H9 (cell line): ENCODE measurements at regions not wholly inside any gene's neighbourhood (a gene's known extent, or its start where the extent isn't known, plus 50 kb on each side); places are given as distances from the start of the nearest gene placed in this dataset.

Experiments used
- DNase-seq: peaks from one replicate; pipeline ENCODE4 v3.0.0-alpha.2; 2017
- H2AFZ ChIP-seq: one replicate; pipeline ENCODE4 v1.6.1; 2013; ENCODE audit warnings: mild to moderate bottlenecking, low read length, control low read depth, moderate library complexity
- H2AK5ac ChIP-seq: 2 replicates; pipeline ENCODE4 v1.6.1; 2013; ENCODE audit warnings: low read length, control low read depth, mixed read lengths; ENCODE audit not compliant: insufficient read length
- H2BK120ac ChIP-seq: one replicate; pipeline ENCODE4 v1.6.1; 2013; ENCODE audit warnings: low read depth, mild to moderate bottlenecking, low read length, control low read depth, inconsistent platforms; ENCODE audit not compliant: poor library complexity, severe bottlenecking
- H2BK12ac ChIP-seq: 2 replicates; pipeline ENCODE4 v1.6.1; 2013; ENCODE audit warnings: low read length, control low read depth, mixed read lengths, low read depth; ENCODE audit not compliant: insufficient read length
- H2BK15ac ChIP-seq: 2 replicates; pipeline ENCODE4 v1.6.1; 2013; ENCODE audit warnings: low read depth, low read length, control low read depth
- H2BK20ac ChIP-seq: one replicate; pipeline ENCODE4 v1.6.1; 2013; ENCODE audit warnings: low read depth, mild to moderate bottlenecking, low read length, control low read depth, inconsistent platforms; ENCODE audit not compliant: poor library complexity, severe bottlenecking
- H2BK5ac ChIP-seq: 2 replicates; pipeline ENCODE4 v1.6.1; 2013; ENCODE audit warnings: low read length, control low read depth, mixed read lengths; ENCODE audit not compliant: insufficient read length
- H3K14ac ChIP-seq: 2 replicates; pipeline ENCODE4 v1.6.1; 2013; ENCODE audit warnings: low read length, control low read depth; ENCODE audit not compliant: insufficient read depth
- H3K18ac ChIP-seq: 2 replicates; pipeline ENCODE4 v1.6.1; 2013; ENCODE audit warnings: low read depth, mild to moderate bottlenecking, mixed read lengths, low read length, control low read depth; ENCODE audit not compliant: insufficient read length
- H3K23ac ChIP-seq: 2 replicates; pipeline ENCODE4 v1.6.1; 2013; ENCODE audit warnings: low read length, control low read depth, mixed read lengths, low read depth; ENCODE audit not compliant: insufficient read length
- H3K23me2 ChIP-seq: 2 replicates; pipeline ENCODE4 v1.6.1; 2013; ENCODE audit warnings: low read depth, mild to moderate bottlenecking, mixed read lengths, low read length, control low read depth; ENCODE audit not compliant: insufficient read length, poor library complexity, severe bottlenecking
- H3K27ac ChIP-seq: 2 replicates; pipeline ENCODE4 v1.5.1; 2013; ENCODE audit warnings: low read length, control low read depth, mixed read lengths, low read depth; ENCODE audit not compliant: insufficient read length
- H3K27me3 ChIP-seq: 2 replicates; pipeline ENCODE4 v1.6.1; 2013; ENCODE audit warnings: low read length, control low read depth, inconsistent platforms; ENCODE audit not compliant: insufficient read depth
- H3K4ac ChIP-seq: 2 replicates; pipeline ENCODE4 v1.6.1; 2013; ENCODE audit warnings: low read depth, mild to moderate bottlenecking, control low read depth, inconsistent platforms, low read length, moderate library complexity
- H3K4me1 ChIP-seq: 2 replicates; pipeline ENCODE4 v1.6.1; 2013; ENCODE audit warnings: low read length, control low read depth, inconsistent platforms; ENCODE audit not compliant: insufficient read depth
- H3K4me2 ChIP-seq: 2 replicates; pipeline ENCODE4 v1.6.1; 2013; ENCODE audit warnings: low read length, control low read depth, mixed read lengths; ENCODE audit not compliant: insufficient read length, insufficient read depth
- H3K56ac ChIP-seq: 2 replicates; pipeline ENCODE4 v1.6.1; 2013; ENCODE audit warnings: low read depth, mild to moderate bottlenecking, mixed read lengths, low read length, control low read depth; ENCODE audit not compliant: insufficient read length
- H3K79me1 ChIP-seq: 2 replicates; pipeline ENCODE4 v1.6.1; 2013; ENCODE audit warnings: low read depth, mild to moderate bottlenecking, moderate library complexity, low read length, control low read depth, inconsistent platforms; ENCODE audit not compliant: insufficient read depth, poor library complexity, severe bottlenecking
- H3K79me2 ChIP-seq: 2 replicates; pipeline ENCODE4 v1.6.1; 2013; ENCODE audit warnings: low read length, control low read depth, inconsistent platforms; ENCODE audit not compliant: insufficient read depth
- H3K9ac ChIP-seq: 2 replicates; pipeline ENCODE4 v1.6.1; 2013; ENCODE audit warnings: low read length, control low read depth, mixed read lengths; ENCODE audit not compliant: insufficient read length; ENCODE audit errors: extremely low read depth
- H3K9me3 ChIP-seq: one replicate; pipeline ENCODE4 v1.6.1; 2013; ENCODE audit warnings: low read depth, low read length, inconsistent platforms; ENCODE audit not compliant: control insufficient read depth
- H3T11ph ChIP-seq: one replicate; pipeline ENCODE4 v1.6.1; 2013; ENCODE audit warnings: mild to moderate bottlenecking, low read length, control low read depth, inconsistent platforms
- H4K20me1 ChIP-seq: one replicate; pipeline ENCODE4 v1.6.1; 2013; ENCODE audit not compliant: control insufficient read depth, insufficient read length, insufficient read depth
- H4K5ac ChIP-seq: 2 replicates; pipeline ENCODE4 v1.6.1; 2013; ENCODE audit warnings: low read depth, mild to moderate bottlenecking, mixed read lengths, low read length, control low read depth; ENCODE audit not compliant: insufficient read length
- H4K8ac ChIP-seq: replicated peaks from 2 replicates; pipeline ENCODE4 v1.6.1; 2013; ENCODE audit warnings: low read length, control low read depth, mixed read lengths, low read depth; ENCODE audit not compliant: insufficient read length
- H4K91ac ChIP-seq: 2 replicates; pipeline ENCODE4 v1.6.1; 2013; ENCODE audit warnings: low read depth, mild to moderate bottlenecking, moderate library complexity, mixed read lengths, low read length, control low read depth; ENCODE audit not compliant: insufficient read length
- H3K27ac Mint-ChIP-seq, 3 experiments: 2 replicates in 2 of 3; 3 replicates in 1 of 3; pipeline ENCODE4 v1.8.0; 2020 to 2021; ENCODE audit warnings: mixed read lengths in 3 of 3, mild to moderate bottlenecking in 1 of 3, moderate library complexity in 1 of 3
- H3K27me3 Mint-ChIP-seq: 2 replicates; pipeline ENCODE4 v1.8.0; 2021; ENCODE audit warnings: low read depth, mild to moderate bottlenecking, moderate library complexity, mixed read lengths
- H3K36me3 Mint-ChIP-seq, 3 experiments: 2 replicates in 2 of 3; 3 replicates in 1 of 3; pipeline ENCODE4 v1.8.0; 2020 to 2021; ENCODE audit warnings: low read depth in 3 of 3, mixed read lengths in 3 of 3; ENCODE audit not compliant: insufficient read depth in 1 of 3
- H3K4me1 Mint-ChIP-seq, 2 experiments: 2 replicates each; pipeline ENCODE4 v1.8.0; 2020; ENCODE audit warnings: mixed read lengths in 2 of 2
- H3K4me3 Mint-ChIP-seq, 2 experiments: 2 replicates in 1 of 2; 3 replicates in 1 of 2; pipeline ENCODE4 v1.8.0; 2020 to 2021; ENCODE audit warnings: mild to moderate bottlenecking in 2 of 2, mixed read lengths in 2 of 2, moderate library complexity in 1 of 2
- H3K9me3 Mint-ChIP-seq, 2 experiments: 2 replicates in 1 of 2; 3 replicates in 1 of 2; pipeline ENCODE4 v1.8.0; 2020; ENCODE audit warnings: mild to moderate bottlenecking in 2 of 2, mixed read lengths in 2 of 2, moderate library complexity in 1 of 2
- WGBS: extraction: QIAGEN DNeasy Blood & Tissue Kit; methylation state at CpG from one replicate; pipeline ENCODE4 v1.1.7; 2013; ENCODE audit warnings: missing lambda C conversion rate, low lambda C conversion rate, mixed read lengths; ENCODE audit not compliant: insufficient read length; ENCODE audit errors: extremely low coverage; 5-methylcytosine and 5-hydroxymethylcytosine counted together
- TF ChIP-seq, protein P1 (sequence below): fragments of 200-600 bp; sonication (generic); conservative IDR thresholded peaks from 3 replicates; pipeline ENCODE4 v1.8.0; 2021; ENCODE audit warnings: antibody characterized with exemption, mild to moderate bottlenecking

DNA sequence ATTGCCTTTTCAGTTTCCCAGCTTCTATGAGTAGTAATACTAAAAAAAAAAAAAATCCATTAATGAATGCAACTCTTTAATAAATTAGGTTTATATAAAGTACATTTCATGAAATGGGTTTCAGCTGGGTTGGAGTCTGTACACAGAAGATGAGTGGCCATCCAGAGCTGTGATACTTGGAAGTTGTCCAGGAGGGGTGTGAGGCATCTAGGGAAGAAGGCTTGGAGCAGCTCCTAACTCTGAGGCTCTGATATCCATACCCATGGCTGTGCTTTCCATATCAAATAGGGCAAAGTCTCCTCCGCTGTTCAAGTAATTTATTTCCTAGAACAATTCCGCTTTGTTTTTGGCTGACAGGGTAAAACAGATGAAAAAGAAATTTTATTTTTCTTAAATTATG, 423.3 kb upstream of the TENM3 start:
- Histone ChIP-seq H4K91ac (no peak overlapping the region), H2BK20ac (no peak overlapping the region), H4K8ac (no peak overlapping the region), H4K20me1 (no peaks in the 10 kb centered on the region), H4K5ac (no peak overlapping the region), H3K4me2 (no peak overlapping the region), H2BK5ac (no peak overlapping the region), H3K27ac (no peak overlapping the region), H3K4ac (no peak overlapping the region), H3T11ph (no peak overlapping the region), H3K23ac (no peak overlapping the region), H3K56ac (no peak overlapping the region), H3K18ac (no peak overlapping the region), H3K23me2 (no peaks in the 10 kb centered on the region), H2BK12ac (no peak overlapping the region), H3K27me3 (no peaks in the 10 kb centered on the region), H3K9ac (no peak overlapping the region), H2BK120ac (no peak overlapping the region), H2AFZ (no peak overlapping the region), H3K79me2 (no peaks in the 10 kb centered on the region), H3K4me1 (peaks cover 7% of the 10 kb centered on the region; the same call in 1 of the 2 replicates), H3K79me1 (no peaks in the 10 kb centered on the region), H3K9me3 (peaks cover 4% of the 10 kb centered on the region), H2BK15ac (no peak overlapping the region), H2AK5ac (no peak overlapping the region), H3K14ac (no peak overlapping the region)
- TF ChIP-seq, protein P1, sequence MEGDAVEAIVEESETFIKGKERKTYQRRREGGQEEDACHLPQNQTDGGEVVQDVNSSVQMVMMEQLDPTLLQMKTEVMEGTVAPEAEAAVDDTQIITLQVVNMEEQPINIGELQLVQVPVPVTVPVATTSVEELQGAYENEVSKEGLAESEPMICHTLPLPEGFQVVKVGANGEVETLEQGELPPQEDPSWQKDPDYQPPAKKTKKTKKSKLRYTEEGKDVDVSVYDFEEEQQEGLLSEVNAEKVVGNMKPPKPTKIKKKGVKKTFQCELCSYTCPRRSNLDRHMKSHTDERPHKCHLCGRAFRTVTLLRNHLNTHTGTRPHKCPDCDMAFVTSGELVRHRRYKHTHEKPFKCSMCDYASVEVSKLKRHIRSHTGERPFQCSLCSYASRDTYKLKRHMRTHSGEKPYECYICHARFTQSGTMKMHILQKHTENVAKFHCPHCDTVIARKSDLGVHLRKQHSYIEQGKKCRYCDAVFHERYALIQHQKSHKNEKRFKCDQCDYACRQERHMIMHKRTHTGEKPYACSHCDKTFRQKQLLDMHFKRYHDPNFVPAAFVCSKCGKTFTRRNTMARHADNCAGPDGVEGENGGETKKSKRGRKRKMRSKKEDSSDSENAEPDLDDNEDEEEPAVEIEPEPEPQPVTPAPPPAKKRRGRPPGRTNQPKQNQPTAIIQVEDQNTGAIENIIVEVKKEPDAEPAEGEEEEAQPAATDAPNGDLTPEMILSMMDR: no peak
- Mint-ChIP-seq H3K27me3 (no peaks in the 10 kb centered on the region), H3K4me3 (no peak overlapping the region), H3K27ac (peak overlapping the region in 1 of 3 experiments; percentile 85; a peak in 1 of 7 replicates), H3K4me1 (peaks cover 37 to 38% of the 10 kb centered on the region in 2 experiments), H3K9me3 (peaks cover 10 to 11% of the 10 kb centered on the region in 2 experiments), H3K36me3 (peaks cover 6 to 15% (median 9%) of the 10 kb centered on the region in 3 experiments)
- WGBS: no CpG with 5 or more reads among the region's 2 CpGs
- no peak for DNase-seq
